HCT116 (cell line): ENCODE measurements at regions not wholly inside any gene's neighbourhood (a gene's known extent, or its start where the extent isn't known, plus 50 kb on each side); places are given as distances from the start of the nearest gene placed in this dataset.

Experiments used
- ATAC-seq: fragments of 200-7000 bp; cut with Tn5 transposase; 2 replicates; pipeline ENCODE4 v1.9.1; 2020; ENCODE audit warnings: mild to moderate bottlenecking, moderate library complexity
- BruUV-seq: library from RNA; stranded (reverse); fragments of 400-500 nt; replicated peaks from 2 replicates; lab custom pipeline; 2021; lab: Mats Ljungman, UMichigan
- CTCF ChIA-PET: fragments of 300-600 bp; sonication (Branson Sonifier 250); formaldehyde crosslinking; loops from one replicate; lab custom pipeline; 2021; ENCODE audit warnings: antibody characterized with exemption; lab: Charles Lee
- POLR2A ChIA-PET: fragments of 300-600, 350-600 bp; sonication (Branson Sonifier 250); formaldehyde crosslinking; loops from one replicate; lab custom pipeline; 2021; ENCODE audit warnings: antibody characterized with exemption; lab: Charles Lee
- RAD21 ChIA-PET, 2 experiments: fragments of 300-600 bp; sonication (Branson Sonifier 250); formaldehyde crosslinking; loops; one replicate each; lab custom pipeline; 2023; ENCODE audit warnings: low total read pairs in 2 of 2; ENCODE audit not compliant: uncharacterized antibody in 2 of 2, unreplicated experiment in 2 of 2, low non-redundant PET in 1 of 2; lab: Charles Lee
- DNase-seq: peaks from one replicate; pipeline ENCODE4 v3.0.0-alpha.2; 2010; ENCODE audit warnings: low read depth, low spot score
- H2AFZ ChIP-seq: fragments of 200-600 bp; shearing (Covaris generic), sonication (generic); 2 replicates; pipeline ENCODE4 v1.6.1; 2017; ENCODE audit warnings: low read depth, mixed run types, mixed read lengths, antibody characterized with exemption, low read length; ENCODE audit not compliant: poor library complexity, severe bottlenecking
- H3K27ac ChIP-seq: 2 replicates; pipeline ENCODE4 v1.5.1; 2012; ENCODE audit warnings: low read depth, low read length
- H3K27me3 ChIP-seq: fragments of 200-600 bp; sonication (generic); 2 replicates; pipeline ENCODE4 v1.6.1; 2016; ENCODE audit warnings: mixed run types, low read length, mixed read lengths; ENCODE audit not compliant: insufficient read depth
- H3K36me3 ChIP-seq, 2 experiments: fragments of 200-500 bp in 1 of 2; fragments of 200-600 bp in 1 of 2; sonication (Bioruptor generic) in 1 of 2; sonication (generic) in 1 of 2; 2 replicates each; pipeline versions ENCODE4 v1.5.1 to v1.6.1; 2014 to 2016; ENCODE audit warnings: low read length in 2 of 2, inconsistent platforms in 1 of 2, mixed read lengths in 1 of 2, mixed run types in 1 of 2; ENCODE audit not compliant: insufficient read depth in 2 of 2, control insufficient read depth in 1 of 2
- H3K4me1 ChIP-seq, 2 experiments: fragments of 200-600 bp in 1 of 2; sonication (generic) in 1 of 2; 2 replicates each; pipeline versions ENCODE4 v1.5.1 to v1.6.1; 2012 to 2017; ENCODE audit warnings: low read length in 2 of 2, inconsistent platforms in 1 of 2, mild to moderate bottlenecking in 1 of 2, mixed read lengths in 1 of 2, mixed run types in 1 of 2, moderate library complexity in 1 of 2; ENCODE audit not compliant: insufficient read depth in 2 of 2, control insufficient read depth in 1 of 2
- H3K4me2 ChIP-seq: fragments of 200-600 bp; sonication (generic); 2 replicates; pipeline ENCODE4 v1.6.1; 2017; ENCODE audit warnings: mixed run types, low read length, mixed read lengths
- H3K4me3 ChIP-seq, 2 experiments: fragments of 200-600 bp in 1 of 2; sonication (generic) in 1 of 2; replicated peaks in 1 of 2; 2 replicates each; pipeline ENCODE4 v1.5.1; 2011 to 2016; ENCODE audit warnings: low read length in 2 of 2, control low read depth in 1 of 2, low read depth in 1 of 2, mild to moderate bottlenecking in 1 of 2, mixed read lengths in 1 of 2, mixed run types in 1 of 2
- H3K79me2 ChIP-seq: fragments of 200-600 bp; sonication (generic); 2 replicates; pipeline ENCODE4 v1.6.1; 2017; ENCODE audit warnings: mild to moderate bottlenecking, mixed run types, low read length, moderate library complexity, mixed read lengths; ENCODE audit not compliant: insufficient read depth
- H3K9ac ChIP-seq: fragments of 200-600 bp; sonication (generic); 2 replicates; pipeline ENCODE4 v1.6.1; 2016; ENCODE audit warnings: low read length, mixed read lengths
- H3K9me2 ChIP-seq: fragments of 200-600 bp; sonication (generic), shearing (Covaris generic); 2 replicates; pipeline ENCODE4 v1.6.1; 2017; ENCODE audit warnings: mixed run types, mild to moderate bottlenecking, moderate library complexity; ENCODE audit not compliant: insufficient read depth
- H3K9me3 ChIP-seq, 2 experiments: fragments of 200-500 bp in 1 of 2; fragments of 200-600 bp in 1 of 2; sonication (Bioruptor generic) in 1 of 2; sonication (generic) in 1 of 2; 2 replicates each; pipeline ENCODE4 v1.6.1; 2014 to 2017; ENCODE audit warnings: low read length in 2 of 2, mixed read lengths in 2 of 2, inconsistent platforms in 1 of 2, low read depth in 1 of 2, mild to moderate bottlenecking in 1 of 2, mixed run types in 1 of 2, moderate library complexity in 1 of 2; ENCODE audit not compliant: control insufficient read depth in 1 of 2, insufficient read depth in 1 of 2
- H4K20me1 ChIP-seq: fragments of 200-600 bp; sonication (generic), shearing (Covaris generic); 2 replicates; pipeline ENCODE4 v1.6.1; 2017; ENCODE audit warnings: mixed run types, mild to moderate bottlenecking, moderate library complexity; ENCODE audit not compliant: insufficient read depth
- CBX3 ChIP-seq: IDR thresholded peaks from 2 replicates; pipeline ENCODE4 v1.6.1; 2012; ENCODE audit warnings: low read depth
- ELF1 ChIP-seq: IDR thresholded peaks from 2 replicates; pipeline ENCODE4 v1.6.1; 2012; ENCODE audit warnings: low read depth, borderline replicate concordance
- RAD21 ChIP-seq: IDR thresholded peaks from 2 replicates; pipeline ENCODE4 v1.6.1; 2012; ENCODE audit warnings: low read depth, mild to moderate bottlenecking
- SIN3A ChIP-seq: IDR thresholded peaks from 2 replicates; pipeline ENCODE4 v1.6.1; 2012; ENCODE audit warnings: low read depth
- SP1 ChIP-seq: IDR thresholded peaks from 2 replicates; pipeline ENCODE4 v1.6.1; 2012; ENCODE audit warnings: low read depth
- SRF ChIP-seq: IDR thresholded peaks from 2 replicates; pipeline ENCODE4 v1.6.1; 2012; ENCODE audit warnings: low read depth
- YY1 ChIP-seq: IDR thresholded peaks from 2 replicates; pipeline ENCODE4 v1.6.1; 2011; ENCODE audit warnings: low read length, low read depth, moderate library complexity, mild to moderate bottlenecking; ENCODE audit not compliant: insufficient replicate concordance; ENCODE audit errors: extremely low read depth
- intact Hi-C: fragments of 100-400 bp; cut with micrococcal nuclease; formaldehyde crosslinking; loops from 2 replicates; pipeline ENCODE4 v1.10.0; 2022

- H3K4me1 ChIP-seq = no peaks in the 10 kb centered on the region
- no peak for TF ChIP-seq ELF1
- TF ChIP-seq CBX3 = no peak
- TF ChIP-seq SIN3A = no peak
- TF ChIP-seq SP1 = no peak
- no peak for TF ChIP-seq YY1
- no peak for TF ChIP-seq SRF
- H3K4me3 ChIP-seq = no peak overlapping the region
- no peaks in the 10 kb centered on the region for H3K27me3 ChIP-seq
- ChIA-PET RAD21 (no interaction called here), POLR2A (no interaction called here), CTCF (no interaction called here)
- no peak overlapping the region for H3K4me2 ChIP-seq
- H3K9me2 ChIP-seq = 0 out of 2 replicates have a peak, but pooled peaks cover 3% of the 10 kb centered on the region
- H3K9ac ChIP-seq = no peak overlapping the region
- H4K20me1 ChIP-seq = no peaks in the 10 kb centered on the region
- ATAC-seq = no peak
- no peaks in the 10 kb centered on the region for H3K36me3 ChIP-seq
- no TSS peak for BruUV-seq
- intact Hi-C loops = no loop called here
- H3K27ac ChIP-seq = no peak overlapping the region
- no peak for DNase-seq
- H3K79me2 ChIP-seq = no peaks in the 10 kb centered on the region
- H2AFZ ChIP-seq = no peak overlapping the region
- no peaks in the 10 kb centered on the region for H3K9me3 ChIP-seq
Measured at GRCh38 chr3:110851736-110852135, 219.9 kb upstream of the NECTIN3 start.

DNA sequence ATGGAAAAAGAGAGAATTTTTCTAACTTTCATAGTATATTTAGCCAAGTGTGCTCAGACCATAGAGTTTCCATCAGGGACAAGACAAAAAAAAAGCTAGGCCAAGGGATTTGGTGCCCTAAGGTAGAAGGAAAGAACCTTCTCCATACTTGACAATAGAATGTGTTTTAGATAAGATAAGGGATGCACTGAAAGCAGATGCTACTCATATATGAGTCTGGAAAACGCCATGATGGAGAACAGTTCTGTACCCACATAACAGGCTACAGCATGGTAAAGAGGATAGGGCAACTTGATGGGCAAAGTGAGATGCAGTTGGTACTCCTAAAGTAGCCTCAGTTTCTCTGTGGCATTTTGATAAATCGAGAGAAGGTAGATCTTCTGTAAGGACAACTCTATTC is 216.4 kb upstream of the NECTIN3 start:
- Histone ChIP-seq H4K20me1 (no peaks in the 10 kb centered on the region), H3K4me3 (no peak overlapping the region), H2AFZ (no peak overlapping the region), H3K27me3 (no peaks in the 10 kb centered on the region), H3K9ac (no peak overlapping the region), H3K9me3 (no peaks in the 10 kb centered on the region), H3K4me1 (no peaks in the 10 kb centered on the region), H3K4me2 (no peak overlapping the region), H3K9me2 (0 out of 2 replicates have a peak, but pooled peaks cover 3% of the 10 kb centered on the region), H3K79me2 (no peaks in the 10 kb centered on the region), H3K27ac (no peak overlapping the region), H3K36me3 (no peaks in the 10 kb centered on the region)
- DNase-seq (no peak), ATAC-seq (no peak)
- TF ChIP-seq ELF1 = no peak
- TF ChIP-seq RAD21 = no peak
- ChIA-PET RAD21 (no interaction called here), CTCF (no interaction called here), POLR2A (no interaction called here)
- no TSS peak for BruUV-seq
- intact Hi-C loops = no loop called here
